GM21423 (cell line): ENCODE measurements at regions not wholly inside any gene's neighbourhood (a gene's known extent, or its start where the extent isn't known, plus 50 kb on each side); places are given as distances from the start of the nearest gene placed in this dataset.

Experiments used
- ATAC-seq: cut with Tn5 transposase; IDR thresholded peaks from one replicate; pipeline ENCODE4 v1.9.1; 2021; ENCODE audit warnings: mild to moderate bottlenecking, moderate library complexity; ENCODE audit not compliant: unreplicated experiment

DNA sequence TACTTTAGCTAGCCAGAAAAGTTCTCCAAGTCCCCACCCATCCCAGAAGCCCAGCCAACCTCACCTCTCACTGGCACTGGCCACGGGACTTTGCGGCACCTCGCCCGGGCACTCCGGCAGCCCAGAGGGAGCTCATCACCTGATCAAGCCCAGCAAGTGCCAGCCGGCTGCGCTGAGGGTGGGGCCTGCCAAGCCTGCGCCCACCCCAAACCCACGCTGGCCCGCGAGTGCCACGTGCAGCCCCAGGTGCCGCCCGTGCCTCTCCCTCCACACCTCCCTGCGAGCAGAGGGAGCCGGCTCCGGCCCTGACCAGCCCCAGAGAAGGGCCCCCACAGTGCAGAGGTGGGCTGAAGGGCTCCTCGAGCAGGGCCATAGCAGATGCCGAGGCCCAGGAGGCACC lies 585.0 kb upstream of the HS6ST1 start:
- no peak for ATAC-seq

GRCh38 chr2:128911276-128911675 lies 592.6 kb upstream of the HS6ST1 start:
- ATAC-seq = no peak

GRCh38 chr2:128914320-128914719 lies 595.7 kb upstream of the HS6ST1 start:
- ATAC-seq = no peak

DNA sequence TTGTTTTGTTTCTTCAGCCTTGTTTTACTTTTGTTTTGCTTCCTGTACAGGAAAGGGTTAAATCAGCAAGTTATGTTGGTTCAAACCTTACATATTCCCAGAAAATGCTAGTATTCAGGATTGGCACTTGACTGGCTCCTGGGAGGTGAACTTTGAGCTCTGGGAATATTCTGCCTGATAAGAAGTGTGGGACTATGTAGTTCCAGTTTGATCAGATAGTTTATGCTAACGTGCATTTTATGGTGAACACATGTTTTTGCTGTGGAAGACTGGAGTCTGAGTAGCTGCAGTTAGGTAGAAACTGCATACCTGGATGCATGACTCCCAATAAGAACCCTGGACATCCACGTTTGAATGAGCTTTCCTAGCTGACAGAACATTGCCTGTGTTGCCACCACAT lies 603.1 kb upstream of the HS6ST1 start:
- no peak for ATAC-seq

GRCh38 chr2:128922154-128922553 lies 603.5 kb upstream of the HS6ST1 start:
- ATAC-seq = no peak

GRCh38 chr2:128925631-128926030 lies 607.0 kb upstream of the HS6ST1 start:
- no peak for ATAC-seq

DNA sequence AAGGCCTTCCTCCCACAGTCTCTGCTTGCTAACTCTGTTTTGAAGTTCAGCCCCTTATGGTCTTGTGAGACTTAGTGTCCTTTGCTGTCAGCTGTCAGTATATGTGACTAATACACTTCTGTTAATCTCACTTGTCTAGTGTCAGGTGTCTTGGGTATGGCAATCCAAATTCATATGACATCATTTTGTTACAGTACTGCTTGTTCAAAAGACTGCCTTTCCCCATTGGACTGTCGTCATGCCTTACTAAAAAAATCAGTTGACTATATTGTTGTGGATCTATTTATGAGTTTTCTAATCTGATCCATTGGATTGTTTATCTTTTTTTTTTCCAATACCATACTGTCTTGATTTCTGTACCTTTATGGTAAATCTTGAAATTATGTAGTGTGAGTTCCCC lies 611.4 kb upstream of the HS6ST1 start:
- no peak for ATAC-seq

DNA sequence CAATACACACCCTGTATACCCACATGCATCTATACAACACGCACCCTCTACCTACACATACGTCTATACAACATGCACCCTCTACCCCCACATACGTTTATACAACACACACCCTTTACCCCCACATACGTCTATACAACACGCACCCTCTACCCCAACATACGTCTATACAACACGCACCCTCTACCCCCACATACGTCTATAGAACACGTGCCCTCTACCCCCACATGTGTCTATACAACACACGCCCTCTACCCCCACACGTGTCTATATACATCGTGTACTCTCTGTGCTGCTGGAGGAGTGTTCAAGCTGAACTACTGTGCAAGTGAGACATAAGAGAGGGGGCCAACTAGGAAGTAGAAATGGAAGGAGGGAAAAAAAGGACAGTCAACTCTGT lies 621.7 kb upstream of the HS6ST1 start:
- ATAC-seq = no peak

DNA sequence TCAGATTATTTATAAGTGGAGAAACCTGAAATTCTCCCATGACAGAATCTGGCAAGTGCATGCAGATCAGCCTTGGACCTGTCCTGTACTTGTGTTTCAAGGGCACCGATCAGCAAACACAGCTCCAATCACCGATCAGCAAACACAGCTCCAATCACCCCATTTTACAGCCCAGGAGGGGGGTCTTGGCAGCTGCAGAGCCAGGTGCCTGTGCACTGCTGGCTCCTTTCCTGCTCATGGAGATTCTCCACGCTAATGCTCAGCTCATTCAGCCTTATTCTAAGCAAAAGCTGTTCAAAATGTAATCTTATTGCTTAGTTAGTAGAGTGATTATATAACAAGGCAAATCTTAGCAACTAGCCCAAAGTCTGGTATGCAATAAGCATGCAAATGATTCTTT lies 623.1 kb upstream of the HS6ST1 start:
- ATAC-seq = no peak

GRCh38 chr2:128949360-128949759 lies 630.7 kb upstream of the HS6ST1 start:
- ATAC-seq = no peak

DNA sequence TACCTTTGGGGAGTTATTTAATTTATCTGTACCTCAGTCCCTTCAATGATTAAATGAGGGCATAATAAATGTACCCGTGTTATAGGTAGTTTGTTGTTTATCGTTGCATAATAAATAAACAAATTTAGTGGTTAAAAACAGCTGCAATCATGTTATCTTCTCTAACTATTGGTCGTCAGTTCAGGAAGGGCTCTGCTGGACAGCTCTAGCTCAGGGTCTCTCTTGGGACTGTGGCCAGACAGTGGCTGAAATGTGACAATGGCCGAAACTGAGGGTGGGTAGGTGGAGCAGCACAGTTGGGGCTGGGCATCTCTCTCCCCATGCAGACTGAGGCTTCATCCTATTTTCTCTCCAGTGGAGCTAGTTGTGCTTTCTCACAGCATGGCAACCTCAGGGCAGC lies 632.1 kb upstream of the HS6ST1 start:
- ATAC-seq = no peak

- no peak for ATAC-seq
Measured at GRCh38 chr2:128958241-128958640, 639.6 kb upstream of the HS6ST1 start.

- no peak for ATAC-seq
Measured at GRCh38 chr2:128967646-128968045, 649.0 kb upstream of the HS6ST1 start.

GRCh38 chr2:128969374-128969773 lies 650.7 kb upstream of the HS6ST1 start:
- ATAC-seq = no peak

GRCh38 chr2:128970332-128971116 lies 651.9 kb upstream of the HS6ST1 start:
- ATAC-seq = no peak

DNA sequence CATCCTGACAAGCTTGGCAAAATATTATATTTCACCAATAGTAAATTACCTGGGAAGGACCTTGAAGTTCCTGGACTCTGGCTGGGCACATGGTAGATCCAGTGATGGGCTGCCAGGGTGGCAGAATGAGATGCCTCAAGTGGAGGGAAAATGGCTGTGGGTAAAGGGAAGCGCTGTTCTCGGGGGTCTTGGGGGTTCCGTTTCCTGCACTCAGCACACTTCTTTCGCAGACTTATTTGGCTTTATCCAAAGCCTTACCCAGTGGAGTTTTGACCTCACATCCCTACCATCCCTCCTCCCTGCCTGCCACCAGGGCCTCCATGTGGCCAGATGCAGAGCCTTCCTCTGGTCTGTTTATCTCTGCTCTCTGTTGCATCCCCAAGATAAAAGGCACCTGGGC lies 654.9 kb upstream of the HS6ST1 start:
- ATAC-seq = no peak

DNA sequence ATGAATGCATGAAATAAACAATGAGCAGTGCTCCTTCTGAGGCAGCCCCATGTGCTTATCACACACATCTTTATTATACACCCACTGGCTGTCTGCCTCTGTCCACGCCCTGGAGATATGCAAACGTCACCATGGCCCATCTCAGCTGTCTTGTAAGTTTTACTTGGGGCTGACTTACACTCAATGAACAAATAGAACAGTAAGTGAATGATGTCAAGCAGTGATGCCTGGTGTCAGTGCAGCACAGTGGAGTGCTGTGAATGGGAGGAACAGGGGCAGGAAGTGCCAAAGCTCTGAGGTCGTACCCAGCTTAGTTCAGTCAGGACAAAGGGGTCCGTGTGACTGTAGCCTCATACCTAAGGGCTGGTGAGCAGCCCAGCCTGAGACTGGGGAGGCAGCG lies 659.5 kb upstream of the HS6ST1 start:
- ATAC-seq = no peak

DNA sequence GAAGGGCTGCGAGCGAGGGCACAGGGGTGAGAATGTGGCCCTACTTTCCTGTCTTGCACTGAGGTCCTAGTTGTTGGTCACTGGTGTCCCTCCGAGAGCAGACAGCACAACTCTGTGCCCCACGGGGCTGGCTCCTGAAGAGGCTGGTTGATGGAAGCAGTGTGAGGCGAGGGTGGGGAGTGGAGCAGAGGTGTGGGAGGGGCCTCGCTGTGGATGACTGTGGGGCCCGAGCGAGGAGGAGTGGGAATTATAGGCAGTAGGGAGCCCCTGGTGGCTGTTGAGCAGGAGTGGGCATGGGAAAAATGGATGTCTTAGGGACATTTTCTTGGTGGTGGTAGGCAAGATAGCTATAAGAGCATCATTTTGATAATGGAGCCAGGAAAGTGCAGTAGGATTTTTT lies 660.5 kb upstream of the HS6ST1 start:
- no peak for ATAC-seq

DNA sequence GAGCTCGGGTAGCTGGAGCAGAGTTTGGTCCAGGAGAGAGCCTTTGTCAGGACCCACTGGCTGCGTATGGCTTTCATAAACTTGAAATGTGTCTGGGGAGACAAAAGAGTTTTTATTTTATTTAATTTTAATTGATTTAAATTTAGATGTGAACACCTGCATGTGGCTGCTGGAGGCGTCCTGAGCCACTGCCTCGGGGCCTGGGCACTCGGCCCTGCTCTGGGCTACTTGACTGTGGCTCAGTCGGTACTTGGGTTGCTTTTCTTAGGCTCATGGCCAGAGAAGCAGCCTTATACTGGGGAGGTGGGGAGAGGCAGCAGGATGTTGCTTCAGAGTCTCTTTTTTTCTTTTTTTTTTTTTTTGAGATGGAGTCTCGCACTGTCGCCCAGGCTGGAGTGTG lies 661.8 kb upstream of the HS6ST1 start:
- ATAC-seq = no peak

GRCh38 chr2:128981353-128981752 lies 662.7 kb upstream of the HS6ST1 start:
- ATAC-seq = no peak

DNA sequence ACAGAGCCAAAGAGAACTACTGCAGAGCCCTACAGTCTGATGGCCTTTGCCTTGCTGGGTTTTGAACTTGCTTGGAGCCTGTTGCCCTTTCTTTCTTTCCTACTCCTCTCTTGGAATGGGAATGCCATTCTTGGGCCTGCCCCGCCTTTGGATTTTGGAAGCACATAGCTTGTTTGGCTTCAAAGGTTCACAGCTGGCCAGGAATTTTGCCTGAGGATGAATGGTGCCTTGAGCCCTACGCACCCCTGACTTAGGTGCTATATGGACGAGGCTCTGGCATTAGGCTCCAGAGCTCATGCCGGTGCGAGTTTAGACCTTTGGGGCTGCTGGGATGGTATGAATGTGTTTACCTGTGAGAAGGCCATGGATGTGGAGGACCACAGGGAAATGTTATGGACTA lies 663.3 kb upstream of the HS6ST1 start:
- no peak for ATAC-seq

DNA sequence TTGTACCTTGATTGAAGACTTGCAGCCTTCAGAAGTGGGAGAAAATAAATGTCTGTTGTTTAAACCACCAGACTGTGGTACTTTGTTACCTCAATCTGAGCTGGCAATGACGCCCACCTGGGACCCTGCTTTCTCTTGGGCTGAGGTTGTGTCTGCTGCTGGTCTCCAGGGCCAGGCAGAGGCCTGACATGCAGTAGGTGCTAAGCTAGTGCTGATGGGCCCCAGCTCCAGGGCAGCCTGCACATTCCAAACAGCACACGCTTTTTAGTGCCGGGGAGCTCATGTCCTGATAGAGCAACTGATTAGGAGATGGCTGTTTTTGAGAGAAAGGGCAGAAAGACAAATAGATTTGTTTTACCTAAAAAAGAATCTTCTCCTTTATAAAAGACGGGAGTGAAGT lies 664.0 kb upstream of the HS6ST1 start:
- no peak for ATAC-seq

DNA sequence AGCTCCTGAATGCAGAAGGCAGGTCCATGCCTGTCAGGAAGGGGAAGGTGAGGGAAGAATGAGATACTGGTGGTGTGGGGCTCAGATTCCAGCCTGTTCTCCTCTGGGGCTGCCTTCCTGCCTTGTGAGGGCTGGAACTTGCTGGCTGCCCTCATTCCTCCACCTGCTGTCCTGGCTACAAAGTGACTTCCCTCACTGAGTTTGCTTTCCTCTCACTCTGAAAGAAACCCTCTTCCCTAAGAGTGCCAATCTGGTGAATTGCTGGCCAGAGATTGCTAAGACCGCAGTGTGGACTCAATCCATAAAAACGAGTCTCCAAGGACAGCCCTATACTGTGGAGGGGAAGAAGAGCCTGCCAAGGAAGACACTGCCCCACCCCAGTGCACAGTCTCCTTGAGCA lies 664.4 kb upstream of the HS6ST1 start:
- ATAC-seq = no peak
